Non-pigmented ciliary epithelial cell (primary cell): ENCODE measurements at regions not wholly inside any gene's neighbourhood (a gene's known extent, or its start where the extent isn't known, plus 50 kb on each side); places are given as distances from the start of the nearest gene placed in this dataset.
A peak's percentile ranks its signal among the peaks of the same experiment; 100 is the strongest.
"Not testable (repeated sequence)": the region's sequence is repeated elsewhere in the genome, so short reads cannot be mapped to it uniquely, and the experiment has no call there.

Source experiments
- DNase-seq: peaks from one replicate; pipeline ENCODE4 v3.0.0-alpha.2; 2010; ENCODE audit warnings: low read depth

GRCh38 chr5:102048940-102049339, 247.1 kb downstream of the SLCO4C1 start:
- no peak for DNase-seq

DNA sequence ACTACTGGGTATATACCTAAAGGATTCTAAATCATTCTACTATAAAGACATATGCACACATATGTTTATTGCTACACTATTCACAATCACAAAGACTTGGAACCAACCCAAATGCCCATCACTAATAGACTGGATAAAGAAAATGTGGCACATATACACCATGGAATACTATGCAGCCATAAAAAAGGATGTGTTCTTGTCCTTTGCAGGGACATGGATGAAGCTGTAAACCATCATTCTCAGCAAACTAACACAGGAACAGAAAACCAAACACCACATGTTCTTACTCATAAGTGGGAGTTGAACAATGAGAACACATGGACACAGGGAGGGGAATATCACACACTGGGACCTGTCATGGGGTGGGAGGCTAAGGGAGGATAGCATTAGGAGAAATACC, 249.0 kb downstream of the SLCO4C1 start:
- not testable (repeated sequence) for DNase-seq

- no peak for DNase-seq
Observed at GRCh38 chr5:102040326-102040725, 255.8 kb downstream of the SLCO4C1 start.

DNA sequence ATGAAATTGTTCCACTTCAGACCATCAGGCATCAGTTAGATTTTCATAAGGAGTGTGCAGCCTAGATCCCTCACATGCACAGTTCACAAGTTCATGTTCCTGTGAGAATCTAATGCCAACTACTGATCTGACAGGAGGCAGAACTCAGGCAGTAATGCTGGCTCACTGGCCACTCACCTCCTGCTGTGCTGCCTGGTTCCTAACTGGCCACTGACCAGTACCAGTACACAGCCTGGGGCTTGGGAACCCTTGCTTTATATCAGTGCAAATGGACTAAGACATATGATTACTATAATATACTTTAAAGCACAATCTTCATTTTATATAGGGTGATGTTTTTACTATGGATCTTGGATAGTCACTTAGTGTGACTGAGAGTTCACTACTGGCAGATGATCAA, 259.2 kb downstream of the SLCO4C1 start:
- no peak for DNase-seq

DNA sequence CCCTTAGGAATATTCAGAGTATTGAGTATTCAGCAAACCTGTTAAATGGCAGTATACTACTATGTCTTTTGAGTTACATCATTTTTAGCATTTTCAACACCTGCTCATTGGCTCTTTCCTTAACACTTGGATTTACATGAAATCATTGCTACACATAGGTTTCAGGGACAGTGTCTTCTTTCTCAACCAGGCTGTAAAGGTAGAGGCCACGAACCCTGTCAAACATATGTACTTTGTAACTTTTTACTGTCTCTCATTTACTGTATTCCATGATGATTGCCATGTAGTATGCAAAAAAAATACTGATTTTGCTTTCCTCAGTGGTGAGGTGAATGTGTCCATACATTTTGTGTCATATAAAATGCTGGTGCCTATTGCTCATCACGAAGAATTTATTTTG, 264.4 kb downstream of the SLCO4C1 start:
- DNase-seq, result no peak

DNA sequence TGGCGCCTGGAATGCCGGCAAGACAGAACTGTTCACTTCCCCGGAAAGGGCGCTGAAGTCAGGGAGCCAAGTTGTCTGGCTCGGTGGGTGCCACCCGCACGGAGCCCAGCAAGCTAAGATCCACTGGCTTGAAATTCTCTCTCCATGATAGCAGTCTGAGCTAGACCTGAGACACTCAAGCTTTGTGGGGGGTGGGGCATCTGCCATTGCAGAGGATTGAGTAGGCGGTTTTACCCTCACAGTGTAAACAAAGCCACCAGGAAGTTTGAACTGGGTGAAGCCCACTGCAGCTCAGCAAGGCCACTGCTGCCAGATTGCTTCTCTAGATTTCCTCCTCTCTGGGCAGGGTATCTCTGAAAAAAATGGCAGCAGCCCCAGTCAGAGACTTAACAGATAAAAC, 277.4 kb downstream of the SLCO4C1 start:
- no peak for DNase-seq

- no peak for DNase-seq
Observed at GRCh38 chr5:102018279-102018678, 277.8 kb downstream of the SLCO4C1 start.

DNA sequence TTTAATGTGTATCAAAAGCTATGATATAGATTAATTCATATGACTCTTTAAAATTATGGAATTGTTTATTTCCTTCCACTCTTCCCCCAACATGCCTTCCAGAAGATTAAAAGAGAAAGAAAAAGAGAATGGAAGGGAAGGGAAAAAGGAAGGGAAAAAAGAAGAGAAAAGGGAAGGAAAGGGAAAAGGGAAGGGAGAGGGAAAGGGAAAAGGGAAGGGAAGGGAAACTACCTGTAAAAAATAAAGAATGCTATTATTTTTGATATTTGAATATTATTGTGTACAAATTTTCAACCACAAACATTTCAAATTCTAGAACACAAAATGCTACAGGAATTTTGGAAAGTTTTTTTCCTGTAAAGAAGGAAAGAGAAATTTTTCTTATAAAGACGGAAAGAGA, 281.7 kb downstream of the SLCO4C1 start:
- DNase-seq, result no peak

DNA sequence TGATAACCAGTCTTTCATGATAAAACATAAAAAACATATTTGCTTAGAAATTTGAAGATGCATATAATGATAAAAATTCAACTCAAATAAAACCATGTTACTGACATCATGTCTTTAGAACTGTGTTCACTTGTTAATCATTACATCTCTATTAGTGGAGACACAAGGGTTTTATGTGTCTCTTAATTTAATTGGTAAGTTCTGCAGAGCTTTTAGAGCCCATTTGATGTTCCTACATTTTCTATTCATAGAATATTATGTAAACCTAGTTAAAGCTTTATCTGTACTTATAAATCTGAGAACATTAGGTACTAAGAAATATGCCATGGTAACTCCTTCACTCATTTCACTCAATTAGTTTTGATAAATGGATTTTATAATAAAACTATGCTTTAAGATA, 285.4 kb downstream of the SLCO4C1 start:
- DNase-seq, result no peak

DNA sequence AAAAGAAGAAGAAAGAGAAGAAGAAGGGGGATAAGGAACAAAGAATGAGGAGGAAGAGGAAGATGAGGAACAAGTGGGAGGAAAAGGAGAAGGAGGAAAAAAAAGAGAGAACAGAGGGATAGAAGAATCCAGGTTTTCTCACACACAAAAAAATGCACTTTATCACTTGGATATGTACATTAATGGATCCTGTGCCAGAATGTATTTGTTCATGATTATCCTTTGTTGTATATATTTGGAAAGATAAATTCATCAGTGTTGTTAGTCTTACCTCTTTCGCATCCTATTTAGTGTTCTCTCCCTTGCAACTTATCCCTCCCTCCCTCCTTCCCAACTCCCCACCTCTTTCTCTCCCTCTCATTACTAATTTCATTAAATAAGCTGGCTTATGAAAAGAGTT, 298.8 kb downstream of the SLCO4C1 start:
- DNase-seq, result no peak

DNA sequence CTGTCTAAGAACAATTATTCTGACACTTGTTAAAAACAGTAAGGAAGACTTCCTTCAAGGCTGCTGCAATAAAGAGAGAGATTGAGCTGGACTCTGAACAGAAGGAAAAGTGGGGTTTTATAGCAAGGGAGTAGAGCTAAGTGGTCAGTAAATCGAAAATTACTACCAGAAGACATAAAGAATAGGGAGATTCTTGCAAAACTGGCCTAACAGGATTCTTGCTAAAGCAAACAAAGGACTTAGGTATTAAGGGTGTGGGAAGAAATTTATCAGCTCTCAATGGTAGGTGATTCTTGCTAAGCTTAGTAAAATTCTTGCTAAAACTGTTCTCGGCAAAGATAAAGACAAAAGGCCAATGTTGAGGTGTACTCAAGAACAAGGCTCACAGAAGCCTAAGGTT, 300.5 kb downstream of the SLCO4C1 start:
- no peak for DNase-seq

DNA sequence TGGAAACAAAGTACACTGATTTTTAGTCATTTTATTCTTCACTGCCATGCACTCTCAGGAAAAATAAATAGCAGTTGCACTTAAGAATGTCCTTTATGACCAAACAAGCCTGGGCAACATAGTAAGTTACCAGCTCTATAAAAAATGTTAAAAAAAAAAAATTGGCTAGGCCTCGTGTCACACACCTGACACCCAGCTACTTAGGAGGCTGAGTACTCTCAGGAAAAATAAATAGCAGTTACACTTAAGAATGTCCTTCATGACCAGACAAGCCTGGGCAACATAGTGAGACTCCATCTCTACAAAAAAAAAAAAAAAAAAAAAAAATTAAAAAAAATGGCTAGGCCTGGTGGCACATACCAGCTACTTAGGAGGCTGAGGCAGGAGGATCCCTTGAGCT, 304.6 kb downstream of the SLCO4C1 start:
- DNase-seq, result no peak

DNA sequence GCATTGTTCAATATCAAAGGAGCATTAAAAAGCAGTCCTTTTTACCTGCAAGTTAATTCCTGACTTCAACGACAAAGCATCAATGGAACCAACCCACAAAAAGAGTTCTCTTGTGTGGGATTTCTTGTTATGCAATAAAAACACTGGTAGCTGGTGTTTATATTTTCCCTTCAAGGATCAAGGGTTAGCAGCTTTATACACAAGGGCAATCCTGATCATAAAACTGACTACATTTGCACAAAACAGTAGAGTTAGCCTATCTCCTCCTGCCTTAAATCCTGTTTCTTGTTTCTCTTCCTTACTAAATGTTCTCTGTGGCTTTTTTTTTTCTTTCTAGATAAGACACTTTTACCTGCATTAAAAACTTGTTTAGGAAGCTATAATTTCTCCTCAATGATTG, 306.4 kb downstream of the SLCO4C1 start:
- DNase-seq, result no peak

GRCh38 chr5:101977729-101978345, 318.2 kb downstream of the SLCO4C1 start:
- peak; percentile 19 for DNase-seq

DNA sequence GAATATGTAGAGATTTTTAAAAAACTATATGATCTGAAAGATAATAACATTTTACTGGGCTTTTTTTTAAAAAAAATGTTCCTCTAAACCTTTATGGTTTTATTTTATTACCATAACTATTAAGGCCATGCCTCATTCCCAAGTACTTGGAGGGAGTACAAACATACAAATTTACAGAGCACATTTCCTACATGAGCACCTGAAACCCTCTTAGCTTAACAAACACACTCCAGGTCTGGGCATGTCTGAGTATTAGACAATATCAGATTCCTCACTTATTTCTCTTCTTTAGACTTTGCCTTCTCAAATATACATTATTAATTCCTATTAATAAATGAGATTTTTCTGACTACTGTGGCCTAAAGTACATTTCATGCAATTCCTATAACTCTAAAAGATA, 319.2 kb downstream of the SLCO4C1 start:
- DNase-seq, result no peak

DNA sequence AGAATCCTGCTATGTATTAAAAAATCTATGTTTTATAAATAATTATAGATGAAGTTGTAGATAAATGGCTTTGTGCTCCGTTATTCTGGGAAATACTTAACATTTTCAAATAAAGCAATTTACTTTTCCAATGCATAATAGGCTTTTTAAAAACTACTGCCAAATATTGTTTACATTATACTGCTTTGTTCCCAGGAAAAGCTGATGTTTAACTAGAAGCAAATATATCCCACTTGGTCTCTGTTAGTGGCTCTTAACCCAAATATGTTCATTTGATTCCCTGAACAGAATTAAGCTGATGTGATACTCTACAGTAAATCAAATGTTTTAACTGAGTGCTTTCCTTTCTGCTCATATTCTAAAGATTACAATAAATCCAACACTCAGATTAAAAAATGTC, 326.3 kb downstream of the SLCO4C1 start:
- no peak for DNase-seq

- DNase-seq, result no peak
Observed at GRCh38 chr5:101966476-101966875, 329.6 kb downstream of the SLCO4C1 start.

DNA sequence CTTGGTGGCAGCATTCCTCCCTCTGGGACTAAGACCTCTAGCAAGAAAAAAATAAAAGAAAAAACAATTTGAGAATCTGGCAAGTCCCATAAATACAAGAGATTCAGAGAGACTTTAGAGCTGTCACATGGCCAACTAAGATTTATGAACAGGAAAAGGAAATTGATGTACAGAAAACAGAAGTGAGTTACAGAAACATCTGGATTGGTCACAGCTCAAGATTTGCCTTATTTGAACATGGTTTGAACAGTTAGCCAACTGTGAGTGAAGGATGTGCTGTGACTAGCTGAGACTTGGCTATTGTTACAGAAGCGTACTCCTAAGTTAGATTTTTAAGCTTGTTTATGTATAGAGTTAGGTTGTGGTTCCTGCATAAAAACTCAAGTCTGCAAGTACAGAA, 340.2 kb downstream of the SLCO4C1 start:
- DNase-seq, result no peak

GRCh38 chr5:101950019-101950418, 346.1 kb downstream of the SLCO4C1 start:
- no peak for DNase-seq

DNA sequence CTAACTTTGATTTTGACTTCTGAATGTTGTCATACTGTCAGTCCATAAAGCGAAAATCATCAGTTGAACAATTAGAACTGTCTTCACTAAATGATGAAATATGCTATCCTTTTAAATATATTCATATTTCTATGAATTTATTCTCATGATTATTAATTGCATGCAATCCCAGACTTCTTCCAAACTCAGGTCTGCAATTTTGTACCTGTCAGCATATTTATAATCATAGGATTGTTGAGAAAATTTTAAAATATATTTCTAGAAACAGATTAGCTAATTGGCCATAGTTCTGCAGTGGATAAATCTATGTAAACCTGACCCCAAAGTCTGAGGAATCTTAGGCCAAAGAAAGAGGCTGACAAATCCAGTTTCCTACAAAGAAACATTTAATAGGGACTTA, 347.5 kb downstream of the SLCO4C1 start:
- DNase-seq, result no peak

GRCh38 chr5:101943784-101944183, 352.3 kb downstream of the SLCO4C1 start:
- DNase-seq, result no peak

GRCh38 chr5:101942321-101942882, 353.7 kb downstream of the SLCO4C1 start:
- DNase-seq, result no peak

GRCh38 chr5:101937041-101937440, 359.0 kb downstream of the SLCO4C1 start:
- DNase-seq, result no peak

DNA sequence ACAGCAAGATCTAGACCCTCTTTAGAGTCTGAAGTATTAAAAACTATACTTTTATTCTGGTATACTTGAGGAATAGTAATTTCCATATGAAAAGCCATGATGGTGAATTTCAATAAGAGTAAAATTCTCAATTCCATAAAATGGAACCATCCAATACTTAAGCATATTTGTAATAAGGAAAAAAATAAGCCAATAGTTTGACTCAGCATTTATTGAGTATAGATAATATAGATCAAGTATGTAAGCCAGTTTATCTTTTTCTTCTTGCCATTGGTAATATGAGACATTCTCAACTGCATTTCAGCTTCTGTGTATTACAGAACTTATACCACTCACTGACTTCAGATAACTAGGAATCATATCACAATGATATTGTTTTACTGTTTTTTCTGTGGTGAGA, 361.0 kb downstream of the SLCO4C1 start:
- DNase-seq, result no peak
